GM12878 (cell line): ENCODE measurements at regions not wholly inside any gene's neighbourhood (a gene's known extent, or its start where the extent isn't known, plus 50 kb on each side); places are given as distances from the start of the nearest gene placed in this dataset.

Experiments
- ATAC-seq: fragments of 200-7000 bp; cut with Tn5 transposase; 3 replicates; pipeline ENCODE4 v1.9.1; 2020; ENCODE audit warnings: mild to moderate bottlenecking, moderate library complexity
- BruUV-seq: library from RNA; stranded (reverse); fragments of 400-500 nt; replicated peaks from 2 replicates; lab custom pipeline; 2021; lab: Mats Ljungman, UMichigan
- CTCF ChIA-PET: fragments of 300-600 bp; sonication (Branson Sonifier 250); formaldehyde crosslinking; extraction: SDS; loops from one replicate; lab custom pipeline; 2021; ENCODE audit warnings: inconsistent platforms; lab: Yijun Ruan, JAX
- POLR2A ChIA-PET: fragments of 350-600 bp; formaldehyde crosslinking; extraction: SDS; loops from one replicate; lab custom pipeline; 2021; ENCODE audit warnings: inconsistent platforms; lab: Charles Lee
- RAD21 ChIA-PET: fragments of 300-600 bp; sonication (Branson Sonifier 250); formaldehyde crosslinking; loops from one replicate; lab custom pipeline; 2023; ENCODE audit warnings: antibody characterized with exemption; ENCODE audit not compliant: unreplicated experiment; lab: Charles Lee
- SMC1A ChIA-PET: fragments of 300-600 bp; sonication (Branson Sonifier 250); formaldehyde crosslinking; loops from one replicate; lab custom pipeline; 2023; ENCODE audit not compliant: unreplicated experiment, uncharacterized antibody; lab: Charles Lee
- DNase-seq: peaks from one replicate; pipeline ENCODE4 v3.0.0-alpha.2; 2011; ENCODE audit warnings: low read depth, low spot score
- FAIRE-seq: peaks from 3 replicates; lab custom pipeline; 2011; peaks lifted over from hg19 to GRCh38; lab: Jason Lieb, UNC
- H2AFZ ChIP-seq: 2 replicates; pipeline ENCODE4 v1.6.0; 2011; ENCODE audit warnings: low read depth, low read length, control low read depth; ENCODE audit not compliant: control insufficient read depth
- H3K27ac ChIP-seq: 2 replicates; pipeline ENCODE4 v1.5.1; 2011; ENCODE audit warnings: control low read depth; ENCODE audit not compliant: control insufficient read depth, insufficient read depth
- H3K27me3 ChIP-seq, 2 experiments: replicated peaks in 1 of 2; 2 replicates each; pipeline versions ENCODE4 v1.6.0 to v1.6.1; 2011; ENCODE audit warnings: low read length in 1 of 2; ENCODE audit not compliant: control insufficient read depth in 2 of 2, insufficient read depth in 2 of 2
- H3K36me3 ChIP-seq, 2 experiments: 2 replicates each; pipeline ENCODE4 v1.5.1; 2011; ENCODE audit warnings: low read length in 1 of 2; ENCODE audit not compliant: control insufficient read depth in 2 of 2, insufficient read depth in 2 of 2
- H3K4me1 ChIP-seq: 2 replicates; pipeline ENCODE4 v1.6.1; 2011; ENCODE audit warnings: mild to moderate bottlenecking, low read length, moderate library complexity, mixed read lengths; ENCODE audit not compliant: control insufficient read depth, insufficient read depth
- H3K4me2 ChIP-seq: 2 replicates; pipeline ENCODE4 v1.6.0; 2011; ENCODE audit warnings: control low read depth; ENCODE audit not compliant: control insufficient read depth, insufficient read depth
- H3K4me3 ChIP-seq: fragments of 200-600 bp; sonication (generic); 2 replicates; pipeline ENCODE4 v1.5.1; 2016
- H3K79me2 ChIP-seq: 2 replicates; pipeline ENCODE4 v1.6.0; 2011; ENCODE audit warnings: low read length; ENCODE audit not compliant: control insufficient read depth, insufficient read depth
- H3K9ac ChIP-seq: 2 replicates; pipeline ENCODE4 v1.8.0; 2011; ENCODE audit warnings: low read length, control low read depth, mixed read lengths; ENCODE audit not compliant: control insufficient read depth, insufficient read depth
- H3K9me3 ChIP-seq: replicated peaks from 3 replicates; pipeline ENCODE4 v1.5.1; 2011; ENCODE audit warnings: mild to moderate bottlenecking, low read length; ENCODE audit not compliant: control insufficient read depth, insufficient read depth
- H4K20me1 ChIP-seq: 2 replicates; pipeline ENCODE4 v1.6.0; 2011; ENCODE audit not compliant: control insufficient read depth, insufficient read depth
- BACH1 ChIP-seq: fragments of 450-650 bp; IDR thresholded peaks from 2 replicates; pipeline ENCODE4 v1.6.1; 2017; ENCODE audit warnings: mild to moderate bottlenecking, borderline replicate concordance
- BRCA1 ChIP-seq: IDR thresholded peaks from 2 replicates; pipeline ENCODE4 v1.6.1; 2011; ENCODE audit warnings: low read depth, low read length, improper control_type of control experiment
- CUX1 ChIP-seq: IDR thresholded peaks from 2 replicates; pipeline ENCODE4 v1.6.1; 2012; ENCODE audit warnings: improper control_type of control experiment, low read depth, low read length; ENCODE audit not compliant: insufficient replicate concordance
- EED ChIP-seq: sonication (generic); IDR thresholded peaks from 2 replicates; pipeline ENCODE4 v1.6.1; 2016; ENCODE audit warnings: antibody characterized with exemption, low read depth
- EGR1 ChIP-seq, 2 experiments: IDR thresholded peaks; 1 replicate in 1 of 2; 2 replicates in 1 of 2; pipeline ENCODE4 v1.6.1; 2011 to 2012; ENCODE audit warnings: low read depth in 2 of 2, low read length in 2 of 2, borderline replicate concordance in 1 of 2, mild to moderate bottlenecking in 1 of 2, moderate library complexity in 1 of 2
- ESRRA ChIP-seq: IDR thresholded peaks from 2 replicates; pipeline ENCODE4 v1.6.1; 2012; ENCODE audit warnings: mild to moderate bottlenecking, low read length, improper control_type of control experiment
- FOXM1 ChIP-seq: IDR thresholded peaks from 2 replicates; pipeline ENCODE4 v1.6.1; 2012; ENCODE audit warnings: low read depth, mild to moderate bottlenecking, inconsistent platforms, low read length, moderate library complexity
- GABPA ChIP-seq: IDR thresholded peaks from 2 replicates; pipeline ENCODE4 v1.6.1; 2014; ENCODE audit warnings: antibody characterized with exemption, low read depth, mild to moderate bottlenecking, inconsistent platforms
- LARP7 ChIP-seq: fragments of 450-650 bp; IDR thresholded peaks from 2 replicates; pipeline ENCODE4 v1.6.1; 2017; ENCODE audit warnings: mild to moderate bottlenecking
- NFIC ChIP-seq: IDR thresholded peaks from 2 replicates; pipeline ENCODE4 v1.6.1; 2012; ENCODE audit warnings: low read depth, mild to moderate bottlenecking, inconsistent platforms, low read length, moderate library complexity
- PRDM15 ChIP-seq: fragments of 450-650 bp; formaldehyde crosslinking; IDR thresholded peaks from 2 replicates; pipeline ENCODE4 v1.4.0; 2020; ENCODE audit warnings: mild to moderate bottlenecking, moderate library complexity
- ZNF217 ChIP-seq: fragments of 450-650 bp; IDR thresholded peaks from 2 replicates; pipeline ENCODE4 v1.6.1; 2017; ENCODE audit warnings: antibody characterized with exemption, mild to moderate bottlenecking
- ZNF687 ChIP-seq: fragments of 450-650 bp; IDR thresholded peaks from 2 replicates; pipeline ENCODE4 v1.6.1; 2017; ENCODE audit warnings: mild to moderate bottlenecking, moderate library complexity
- WGBS: methylation state at CpG from one replicate; pipeline ENCODE4 v1.1.6; 2016; ENCODE audit warnings: low lambda C conversion rate; ENCODE audit not compliant: insufficient replicate concordance, insufficient coverage; ENCODE audit errors: missing lambda C conversion rate; 5-methylcytosine and 5-hydroxymethylcytosine counted together
- in situ Hi-C: fragments of 300-500 bp; cut with MboI; formaldehyde crosslinking; loops from 9 replicates; pipeline ENCODE4 v1.14.3; 2018; ENCODE audit warnings: mixed read lengths
- intact Hi-C: fragments of 100-400 bp; cut with micrococcal nuclease; formaldehyde crosslinking; loops from one replicate; pipeline ENCODE4 v1.14.2; 2022; ENCODE audit not compliant: unreplicated experiment

- Histone ChIP-seq H3K4me3 (no peak overlapping the region), H2AFZ (no peak overlapping the region), H3K27ac (no peak overlapping the region), H3K79me2 (no peaks in the 10 kb centered on the region), H3K27me3 (no peaks in the 10 kb centered on the region), H3K9me3 (no peaks in the 10 kb centered on the region; the same call in 2 of the 3 replicates), H3K9ac (no peak overlapping the region), H3K36me3 (no peaks in the 10 kb centered on the region), H3K4me1 (no peaks in the 10 kb centered on the region), H4K20me1 (no peaks in the 10 kb centered on the region), H3K4me2 (no peak overlapping the region)
- POLR2A ChIA-PET, result no interaction called here
- intact Hi-C loops, result no loop called here
- SMC1A ChIA-PET, result no interaction called here
- in situ Hi-C loops, result no loop called here
- BruUV-seq, result no TSS peak
- WGBS, result 78% methylated on average over 6 of the region's 6 CpGs
- DNase-seq (no peak), ATAC-seq (no peak), FAIRE-seq (no peak)
- CTCF ChIA-PET, result no interaction called here
- RAD21 ChIA-PET, result no interaction called here
- TF ChIP-seq CUX1, result no peak
- no peak for TF ChIP-seq GABPA
- TF ChIP-seq EGR1 (IDR thresholded peaks at IDR 0.05; ENCODE audit: borderline replicate concordance in 1 of 2, low read depth in 2 of 2, low read length in 2 of 2), result no peak
- TF ChIP-seq EED, result no peak
- TF ChIP-seq ZNF217, result no peak
- no peak for TF ChIP-seq NFIC
- no peak for TF ChIP-seq FOXM1
- no peak for TF ChIP-seq LARP7
- TF ChIP-seq BRCA1, result no peak
- no peak for TF ChIP-seq BACH1
- no peak for TF ChIP-seq ZNF687
- TF ChIP-seq ESRRA, result no peak
- TF ChIP-seq PRDM15 (CRISPR knock-in tag), result no peak
Measured at GRCh38 chr16:5642011-5642410, 544.4 kb upstream of the EEF2KMT start.
